Neural cell (in vitro differentiated cells): ENCODE measurements at regions not wholly inside any gene's neighbourhood (a gene's known extent, or its start where the extent isn't known, plus 50 kb on each side); places are given as distances from the start of the nearest gene placed in this dataset.

Source experiments
- H2AFZ ChIP-seq: fragments of 200-600, 300-800 bp; sonication (generic), shearing (Covaris generic); 2 replicates; pipeline ENCODE4 v1.6.0; 2014; ENCODE audit warnings: low read depth, mild to moderate bottlenecking, antibody characterized with exemption, low read length, moderate library complexity
- H3F3A ChIP-seq: fragments of 200-600 bp; shearing (Covaris generic); 2 replicates; pipeline ENCODE4 v1.6.1; 2016; ENCODE audit warnings: mild to moderate bottlenecking, moderate library complexity, mixed read lengths, antibody characterized with exemption, low read length; ENCODE audit not compliant: insufficient read depth, poor library complexity, severe bottlenecking
- H3K27ac ChIP-seq: fragments of 200-600, 300-800 bp; sonication (generic), shearing (Covaris generic); 2 replicates; pipeline ENCODE4 v1.5.1; 2014; ENCODE audit warnings: mild to moderate bottlenecking, low read length, moderate library complexity
- H3K27me3 ChIP-seq: fragments of 300-800, 200-600 bp; sonication (generic), shearing (Covaris generic); 2 replicates; pipeline ENCODE4 v1.6.0; 2014; ENCODE audit warnings: mild to moderate bottlenecking, low read depth, low read length, moderate library complexity; ENCODE audit not compliant: insufficient read depth
- H3K36me3 ChIP-seq: fragments of 300-800, 200-600 bp; sonication (generic), shearing (Covaris generic); 2 replicates; pipeline ENCODE4 v1.5.1; 2014; ENCODE audit warnings: mild to moderate bottlenecking, antibody characterized with exemption, low read length, moderate library complexity; ENCODE audit not compliant: insufficient read depth
- H3K4me2 ChIP-seq: fragments of 300-800, 200-600 bp; sonication (generic), shearing (Covaris generic); 2 replicates; pipeline ENCODE4 v1.6.0; 2014; ENCODE audit warnings: mild to moderate bottlenecking, low read length
- H3K4me3 ChIP-seq: fragments of 300-800, 200-600 bp; sonication (generic), shearing (Covaris generic); 2 replicates; pipeline ENCODE4 v1.5.1; 2014; ENCODE audit warnings: mild to moderate bottlenecking, low read length, moderate library complexity
- H3K79me2 ChIP-seq: fragments of 200-600 bp; shearing (Covaris generic); replicated peaks from 2 replicates; pipeline ENCODE4 v1.6.0; 2014; ENCODE audit warnings: mild to moderate bottlenecking, low read length, moderate library complexity; ENCODE audit not compliant: insufficient read depth
- H3K9ac ChIP-seq: fragments of 300-800, 200-600 bp; sonication (generic), shearing (Covaris generic); 2 replicates; pipeline ENCODE4 v1.6.1; 2016; ENCODE audit warnings: mild to moderate bottlenecking, low read length, mixed read lengths
- H3K9me2 ChIP-seq: fragments of 200-600 bp; shearing (Covaris generic); 2 replicates; pipeline ENCODE4 v1.6.1; 2016; ENCODE audit warnings: mild to moderate bottlenecking, low read length, mixed read lengths; ENCODE audit not compliant: insufficient read depth
- H3K9me3 ChIP-seq: fragments of 200-600, 300-800 bp; sonication (generic), shearing (Covaris generic); 2 replicates; pipeline ENCODE4 v1.6.1; 2016; ENCODE audit warnings: mild to moderate bottlenecking, mixed run types, low read length, moderate library complexity, mixed read lengths
- H4K20me1 ChIP-seq: fragments of 200-600 bp; shearing (Covaris generic); 2 replicates; pipeline ENCODE4 v1.6.1; 2016; ENCODE audit warnings: mild to moderate bottlenecking, mixed run types; ENCODE audit not compliant: insufficient read depth
- CTCF ChIP-seq: fragments of 450-650 bp; IDR thresholded peaks from 2 replicates; pipeline ENCODE4 v1.5.1; 2014; ENCODE audit warnings: antibody characterized with exemption, mild to moderate bottlenecking, moderate library complexity; ENCODE audit not compliant: poor library complexity, severe bottlenecking
- EP300 ChIP-seq: fragments of 450-650 bp; conservative IDR thresholded peaks from 2 replicates; pipeline ENCODE4 v1.6.1; 2014; ENCODE audit warnings: antibody characterized with exemption, mild to moderate bottlenecking, moderate library complexity; ENCODE audit not compliant: poor library complexity, severe bottlenecking
- EZH2 ChIP-seq: fragments of 200-600, 300-800 bp; shearing (Covaris generic), sonication (generic); IDR thresholded peaks from 2 replicates; pipeline ENCODE4 v1.6.1; 2014; ENCODE audit warnings: antibody characterized with exemption, low read length, borderline replicate concordance, mild to moderate bottlenecking; ENCODE audit not compliant: insufficient read depth, poor library complexity, severe bottlenecking
- MXI1 ChIP-seq: fragments of 450-650 bp; conservative IDR thresholded peaks from 2 replicates; pipeline ENCODE4 v1.6.1; 2014; ENCODE audit warnings: antibody characterized with exemption, mild to moderate bottlenecking; ENCODE audit not compliant: poor library complexity, severe bottlenecking
- POLR2AphosphoS5 ChIP-seq: IDR thresholded peaks from 2 replicates; pipeline ENCODE4 v1.6.1; 2012
- RAD21 ChIP-seq: fragments of 450-650 bp; conservative IDR thresholded peaks from 2 replicates; pipeline ENCODE4 v1.6.1; 2014; ENCODE audit warnings: antibody characterized with exemption, mild to moderate bottlenecking, moderate library complexity
- SMC3 ChIP-seq: fragments of 450-650 bp; conservative IDR thresholded peaks from 2 replicates; pipeline ENCODE4 v1.6.1; 2014; ENCODE audit warnings: antibody characterized with exemption, mild to moderate bottlenecking, moderate library complexity; ENCODE audit not compliant: poor library complexity
- TAF1 ChIP-seq: IDR thresholded peaks from 2 replicates; pipeline ENCODE4 v1.6.1; 2012; ENCODE audit warnings: low read depth
- TF ChIP-seq, protein P1 (sequence below): IDR thresholded peaks from 2 replicates; pipeline ENCODE4 v1.6.1; 2012; ENCODE audit warnings: borderline replicate concordance

GRCh38 chr18:61216051-61216450 lies 117.2 kb upstream of the CDH20 start:
- Histone ChIP-seq H3K9me2 (no peaks in the 10 kb centered on the region), H3K9ac (no peak overlapping the region), H3K4me3 (no peak overlapping the region), H3F3A (no peaks in the 10 kb centered on the region), H3K27ac (no peak overlapping the region), H3K9me3 (no peaks in the 10 kb centered on the region), H3K36me3 (no peaks in the 10 kb centered on the region), H4K20me1 (no peaks in the 10 kb centered on the region), H2AFZ (no peak overlapping the region), H3K79me2 (no peaks in the 10 kb centered on the region), H3K4me2 (no peak overlapping the region), H3K27me3 (no peaks in the 10 kb centered on the region)
- TF ChIP-seq POLR2AphosphoS5 (no peak), EP300 (no peak), MXI1 (no peak), RAD21 (no peak), SMC3 (no peak), TAF1 (no peak), EZH2 (no peak), CTCF (no peak)
- TF ChIP-seq, protein P1, sequence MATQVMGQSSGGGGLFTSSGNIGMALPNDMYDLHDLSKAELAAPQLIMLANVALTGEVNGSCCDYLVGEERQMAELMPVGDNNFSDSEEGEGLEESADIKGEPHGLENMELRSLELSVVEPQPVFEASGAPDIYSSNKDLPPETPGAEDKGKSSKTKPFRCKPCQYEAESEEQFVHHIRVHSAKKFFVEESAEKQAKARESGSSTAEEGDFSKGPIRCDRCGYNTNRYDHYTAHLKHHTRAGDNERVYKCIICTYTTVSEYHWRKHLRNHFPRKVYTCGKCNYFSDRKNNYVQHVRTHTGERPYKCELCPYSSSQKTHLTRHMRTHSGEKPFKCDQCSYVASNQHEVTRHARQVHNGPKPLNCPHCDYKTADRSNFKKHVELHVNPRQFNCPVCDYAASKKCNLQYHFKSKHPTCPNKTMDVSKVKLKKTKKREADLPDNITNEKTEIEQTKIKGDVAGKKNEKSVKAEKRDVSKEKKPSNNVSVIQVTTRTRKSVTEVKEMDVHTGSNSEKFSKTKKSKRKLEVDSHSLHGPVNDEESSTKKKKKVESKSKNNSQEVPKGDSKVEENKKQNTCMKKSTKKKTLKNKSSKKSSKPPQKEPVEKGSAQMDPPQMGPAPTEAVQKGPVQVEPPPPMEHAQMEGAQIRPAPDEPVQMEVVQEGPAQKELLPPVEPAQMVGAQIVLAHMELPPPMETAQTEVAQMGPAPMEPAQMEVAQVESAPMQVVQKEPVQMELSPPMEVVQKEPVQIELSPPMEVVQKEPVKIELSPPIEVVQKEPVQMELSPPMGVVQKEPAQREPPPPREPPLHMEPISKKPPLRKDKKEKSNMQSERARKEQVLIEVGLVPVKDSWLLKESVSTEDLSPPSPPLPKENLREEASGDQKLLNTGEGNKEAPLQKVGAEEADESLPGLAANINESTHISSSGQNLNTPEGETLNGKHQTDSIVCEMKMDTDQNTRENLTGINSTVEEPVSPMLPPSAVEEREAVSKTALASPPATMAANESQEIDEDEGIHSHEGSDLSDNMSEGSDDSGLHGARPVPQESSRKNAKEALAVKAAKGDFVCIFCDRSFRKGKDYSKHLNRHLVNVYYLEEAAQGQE: no peak

GRCh38 chr18:61222206-61222605 lies 111.0 kb upstream of the CDH20 start:
- no peak overlapping the region for H3K4me3 ChIP-seq
- H3K27me3 ChIP-seq: no peaks in the 10 kb centered on the region
- H3K4me2 ChIP-seq: no peak overlapping the region
- no peaks in the 10 kb centered on the region for H3K36me3 ChIP-seq
- H3K79me2 ChIP-seq: no peaks in the 10 kb centered on the region
- H4K20me1 ChIP-seq: no peaks in the 10 kb centered on the region
- no peaks in the 10 kb centered on the region for H3K9me2 ChIP-seq
- no peaks in the 10 kb centered on the region for H3K9me3 ChIP-seq
- peak overlapping the region; percentile 28 for H3K27ac ChIP-seq
- H2AFZ ChIP-seq: peak overlapping the region; percentile 19
- no peaks in the 10 kb centered on the region for H3F3A ChIP-seq
- H3K9ac ChIP-seq: peak overlapping the region; percentile 17
- no peak for TF ChIP-seq POLR2AphosphoS5
- no peak for TF ChIP-seq MXI1
- TF ChIP-seq EP300: no peak
- no peak for TF ChIP-seq RAD21
- TF ChIP-seq TAF1: no peak
- no peak for TF ChIP-seq SMC3
- TF ChIP-seq CTCF: no peak
- TF ChIP-seq, protein P1: no peak
- no peak for TF ChIP-seq EZH2
